ENCODE measurements at regions not wholly inside any gene's neighbourhood (a gene's known extent, or its start where the extent isn't known, plus 50 kb on each side); places are given as distances from the start of the nearest gene placed in this dataset.

GRCh38 chr18:55862693-55863390 is 274.9 kb upstream of the TCF4 start:
- H3K27me3 ChIP-seq: no peaks in the 10 kb centered on the region
- H3K36me3 ChIP-seq: no peaks in the 10 kb centered on the region
- DNase-seq: no peak
- TF ChIP-seq EP300 (IDR thresholded peaks at IDR 0.05) (no peak), POLR2A (IDR thresholded peaks at IDR 0.05) (no peak), POLR2AphosphoS5 (IDR thresholded peaks at IDR 0.05) (no peak)
- TF ChIP-seq, protein P1, sequence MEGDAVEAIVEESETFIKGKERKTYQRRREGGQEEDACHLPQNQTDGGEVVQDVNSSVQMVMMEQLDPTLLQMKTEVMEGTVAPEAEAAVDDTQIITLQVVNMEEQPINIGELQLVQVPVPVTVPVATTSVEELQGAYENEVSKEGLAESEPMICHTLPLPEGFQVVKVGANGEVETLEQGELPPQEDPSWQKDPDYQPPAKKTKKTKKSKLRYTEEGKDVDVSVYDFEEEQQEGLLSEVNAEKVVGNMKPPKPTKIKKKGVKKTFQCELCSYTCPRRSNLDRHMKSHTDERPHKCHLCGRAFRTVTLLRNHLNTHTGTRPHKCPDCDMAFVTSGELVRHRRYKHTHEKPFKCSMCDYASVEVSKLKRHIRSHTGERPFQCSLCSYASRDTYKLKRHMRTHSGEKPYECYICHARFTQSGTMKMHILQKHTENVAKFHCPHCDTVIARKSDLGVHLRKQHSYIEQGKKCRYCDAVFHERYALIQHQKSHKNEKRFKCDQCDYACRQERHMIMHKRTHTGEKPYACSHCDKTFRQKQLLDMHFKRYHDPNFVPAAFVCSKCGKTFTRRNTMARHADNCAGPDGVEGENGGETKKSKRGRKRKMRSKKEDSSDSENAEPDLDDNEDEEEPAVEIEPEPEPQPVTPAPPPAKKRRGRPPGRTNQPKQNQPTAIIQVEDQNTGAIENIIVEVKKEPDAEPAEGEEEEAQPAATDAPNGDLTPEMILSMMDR (IDR thresholded peaks at IDR 0.05): no peak
- H3K9me3 ChIP-seq: no peaks in the 10 kb centered on the region
- no peak overlapping the region for H3K27ac ChIP-seq
- WGBS, 2 donors: 95 to 96% methylated on average over 20 of the region's 20 CpGs
- no peak for ATAC-seq (ENCODE audit: low FRiP score in 2 of 2)
- no peaks in the 10 kb centered on the region for H3K4me1 ChIP-seq
- no peak overlapping the region for H3K4me3 ChIP-seq

DNA sequence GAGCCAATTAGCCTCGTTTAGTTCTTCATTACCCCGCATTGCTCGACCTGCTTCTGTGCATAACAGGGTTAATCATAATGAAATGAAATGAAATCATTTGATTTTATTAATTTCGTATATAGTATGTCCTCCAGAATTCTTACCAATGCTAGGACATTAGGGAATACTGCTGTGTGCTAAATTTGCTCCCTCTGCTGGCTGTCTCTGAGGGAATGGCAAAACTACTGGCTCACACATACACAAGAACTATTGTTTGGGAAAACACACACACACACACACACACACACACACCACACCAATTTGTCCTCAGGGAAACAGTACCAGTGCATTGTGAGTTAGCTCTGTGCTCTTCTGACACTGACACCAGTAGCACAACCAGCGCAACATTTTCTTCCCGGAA is 273.3 kb upstream of the TCF4 start:
- Histone ChIP-seq H3K27me3 (no peaks in the 10 kb centered on the region), H3K27ac (no peak overlapping the region), H3K36me3 (no peaks in the 10 kb centered on the region), H3K4me3 (no peak overlapping the region), H3K9me3 (no peaks in the 10 kb centered on the region), H3K4me1 (no peaks in the 10 kb centered on the region)
- TF ChIP-seq POLR2A (IDR thresholded peaks at IDR 0.05): no peak
- TF ChIP-seq, protein P1 (IDR thresholded peaks at IDR 0.05): peak in 2 of 6 experiments; percentile 17
- 77 to 80% methylated on average over 6 of the region's 6 CpGs for WGBS, 2 donors
- DNase-seq (no peak), ATAC-seq (ENCODE audit: low FRiP score in 2 of 2) (no peak)

DNA sequence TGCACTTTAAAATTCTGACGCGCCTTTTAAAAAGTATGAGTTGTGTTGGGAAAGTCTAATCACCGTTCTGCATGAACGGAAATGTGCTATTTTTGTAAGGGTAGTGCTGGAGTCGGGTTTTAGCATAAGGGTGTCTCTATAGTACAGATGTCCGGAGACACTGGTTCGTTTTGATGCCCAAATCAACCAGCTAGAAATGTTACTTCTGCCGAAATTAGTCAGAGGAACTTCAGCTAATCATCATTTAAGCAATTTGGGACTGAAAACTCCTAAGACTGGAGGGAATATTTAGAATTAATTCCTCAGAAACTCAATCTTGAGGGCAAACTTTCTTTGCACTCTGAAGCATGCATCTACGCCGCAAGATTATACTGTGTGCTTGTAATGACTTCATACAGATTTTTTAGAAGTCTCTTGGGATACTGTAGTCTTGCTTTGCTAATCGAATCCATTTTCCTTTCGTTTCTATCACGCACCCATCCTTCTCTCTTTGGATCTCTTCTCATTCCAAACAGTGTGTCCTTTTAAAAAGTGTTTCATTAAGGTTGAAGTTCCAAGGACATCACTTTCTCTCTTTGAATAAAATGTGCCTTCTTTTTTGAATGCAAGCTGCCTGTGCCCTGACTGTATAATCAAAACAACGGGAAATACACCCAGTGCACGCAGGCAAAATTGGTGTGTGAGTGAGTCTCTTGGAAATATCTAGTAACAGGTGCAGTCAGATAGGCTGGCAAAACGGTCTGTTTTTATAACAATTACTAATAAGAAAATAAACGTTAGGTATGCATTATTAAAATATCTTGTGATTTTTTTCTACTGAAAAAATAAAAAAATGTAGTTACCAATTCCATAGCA is 270.9 kb upstream of the TCF4 start:
- Histone ChIP-seq H3K4me1 (no peaks in the 10 kb centered on the region), H3K9me3 (no peaks in the 10 kb centered on the region), H3K4me3 (no peak overlapping the region), H3K27me3 (no peaks in the 10 kb centered on the region), H3K27ac (no peak overlapping the region), H3K36me3 (no peaks in the 10 kb centered on the region)
- 79 to 83% methylated on average over 17 of the region's 17 CpGs for WGBS, 2 donors
- TF ChIP-seq, protein P1 (IDR thresholded peaks at IDR 0.05): no peak
- TF ChIP-seq EP300 (IDR thresholded peaks at IDR 0.05) (no peak), POLR2AphosphoS5 (IDR thresholded peaks at IDR 0.05) (no peak)
- no peak for ATAC-seq (ENCODE audit: low FRiP score in 2 of 2)
- no peak for DNase-seq

DNA sequence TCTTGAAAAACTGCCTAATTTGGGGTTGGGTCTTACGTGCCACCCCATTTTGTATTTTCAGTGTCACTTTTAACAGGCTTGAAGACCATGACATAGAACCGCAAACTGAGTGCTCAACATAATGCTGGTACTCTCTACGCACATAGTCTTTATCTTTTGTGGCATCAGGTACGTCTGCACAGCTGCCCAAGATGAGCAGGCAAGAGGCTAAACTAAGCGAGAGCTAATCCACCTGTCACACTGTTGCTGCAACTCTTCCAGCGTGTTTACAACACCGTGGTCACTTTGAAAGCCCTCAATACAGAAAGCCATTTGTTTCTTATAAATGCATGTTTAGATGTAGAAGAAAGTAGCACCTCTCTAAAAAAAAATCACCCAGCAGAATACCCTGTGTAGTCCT is 270.0 kb upstream of the TCF4 start:
- Histone ChIP-seq H3K36me3 (no peaks in the 10 kb centered on the region), H3K4me1 (no peaks in the 10 kb centered on the region), H3K9me3 (no peaks in the 10 kb centered on the region), H3K4me3 (no peak overlapping the region), H3K27me3 (no peaks in the 10 kb centered on the region), H3K27ac (no peak overlapping the region)
- TF ChIP-seq, protein P1 (IDR thresholded peaks at IDR 0.05): no peak
- TF ChIP-seq EP300 (IDR thresholded peaks at IDR 0.05) (no peak), POLR2AphosphoS5 (IDR thresholded peaks at IDR 0.05) (no peak), POLR2A (IDR thresholded peaks at IDR 0.05) (no peak)
- whole genome bisulfite sequencing, 2 donors: 88 to 91% methylated on average over 7 of the region's 7 CpGs
- DNase-seq (no peak), ATAC-seq (ENCODE audit: low FRiP score in 2 of 2) (no peak)
